ENCODE measurements at regions not wholly inside any gene's neighbourhood (a gene's known extent, or its start where the extent isn't known, plus 50 kb on each side); places are given as distances from the start of the nearest gene placed in this dataset.

DNA sequence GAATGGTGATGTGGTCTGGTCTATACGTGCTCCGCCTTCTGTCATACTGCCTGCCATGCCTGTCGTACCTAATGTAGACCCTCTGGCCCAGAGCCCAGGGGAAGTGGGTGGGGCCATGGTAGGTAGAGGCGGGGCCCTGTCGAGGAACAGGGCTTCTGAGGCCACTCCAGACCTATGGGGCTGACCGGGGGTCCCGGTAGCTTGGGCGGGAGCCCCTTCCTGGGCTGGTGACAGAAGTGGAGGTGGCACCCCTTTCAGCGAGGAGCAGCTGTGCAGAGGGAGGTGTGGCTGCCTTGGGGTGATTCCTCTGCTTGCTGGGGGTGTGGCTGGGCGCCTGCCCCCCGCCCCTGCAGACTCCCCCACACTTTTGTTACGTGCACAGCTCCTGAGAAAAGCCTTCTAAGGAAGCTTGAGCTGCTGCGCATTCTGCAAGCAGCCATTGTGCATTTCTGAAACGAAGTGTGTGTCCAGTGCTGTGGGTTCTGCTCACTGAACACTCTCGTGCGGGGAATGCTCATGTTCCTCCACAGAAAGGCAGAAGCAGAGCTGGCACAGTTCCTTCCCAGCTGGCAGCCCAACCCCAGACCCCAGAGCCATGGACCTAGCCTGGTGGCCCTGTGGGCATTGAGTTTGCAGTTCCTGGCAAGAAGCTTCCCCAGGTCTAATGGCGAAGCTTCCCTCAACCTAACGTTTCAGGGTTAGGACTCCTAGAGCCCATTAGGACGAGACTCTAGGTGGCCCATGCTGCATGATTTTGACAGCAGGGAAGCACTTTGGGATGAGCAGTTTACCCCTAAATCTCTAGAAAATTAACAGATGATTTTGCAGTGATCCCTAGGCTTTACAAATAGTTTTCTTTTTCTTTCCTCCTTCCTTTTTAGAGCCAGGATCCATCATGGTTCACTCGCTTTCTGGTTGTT is 72.7 kb upstream of the HGFAC start:
- TF ChIP-seq, protein P1, sequence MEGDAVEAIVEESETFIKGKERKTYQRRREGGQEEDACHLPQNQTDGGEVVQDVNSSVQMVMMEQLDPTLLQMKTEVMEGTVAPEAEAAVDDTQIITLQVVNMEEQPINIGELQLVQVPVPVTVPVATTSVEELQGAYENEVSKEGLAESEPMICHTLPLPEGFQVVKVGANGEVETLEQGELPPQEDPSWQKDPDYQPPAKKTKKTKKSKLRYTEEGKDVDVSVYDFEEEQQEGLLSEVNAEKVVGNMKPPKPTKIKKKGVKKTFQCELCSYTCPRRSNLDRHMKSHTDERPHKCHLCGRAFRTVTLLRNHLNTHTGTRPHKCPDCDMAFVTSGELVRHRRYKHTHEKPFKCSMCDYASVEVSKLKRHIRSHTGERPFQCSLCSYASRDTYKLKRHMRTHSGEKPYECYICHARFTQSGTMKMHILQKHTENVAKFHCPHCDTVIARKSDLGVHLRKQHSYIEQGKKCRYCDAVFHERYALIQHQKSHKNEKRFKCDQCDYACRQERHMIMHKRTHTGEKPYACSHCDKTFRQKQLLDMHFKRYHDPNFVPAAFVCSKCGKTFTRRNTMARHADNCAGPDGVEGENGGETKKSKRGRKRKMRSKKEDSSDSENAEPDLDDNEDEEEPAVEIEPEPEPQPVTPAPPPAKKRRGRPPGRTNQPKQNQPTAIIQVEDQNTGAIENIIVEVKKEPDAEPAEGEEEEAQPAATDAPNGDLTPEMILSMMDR (conservative IDR thresholded peaks at IDR 0.05; ENCODE audit: low read depth, low read length): no peak
- no peak for TF ChIP-seq EZH2 (IDR thresholded peaks at IDR 0.05; ENCODE audit: low read length, unreplicated experiment)
